K562 (cell line): ENCODE measurements at regions not wholly inside any gene's neighbourhood (a gene's known extent, or its start where the extent isn't known, plus 50 kb on each side); places are given as distances from the start of the nearest gene placed in this dataset.

Experiments
- ATAC-seq: fragments of 200-7000 bp; cut with Tn5 transposase; 3 replicates; pipeline ENCODE4 v1.9.1; 2020; ENCODE audit warnings: moderate library complexity
- BruUV-seq: library from RNA; stranded (reverse); fragments of 400-500 nt; replicated peaks from 2 replicates; lab custom pipeline; 2021; lab: Mats Ljungman, UMichigan
- CTCF ChIA-PET: fragments of 300-600 bp; formaldehyde crosslinking; extraction: SDS; loops from one replicate; lab custom pipeline; 2021; ENCODE audit warnings: low intra/inter-chr PET ratio; lab: Yijun Ruan, JAX
- POLR2A ChIA-PET: fragments of 300-600, 350-650 bp; sonication (Branson Sonifier 250); formaldehyde crosslinking; extraction: SDS; loops from one replicate; lab custom pipeline; 2021; ENCODE audit warnings: antibody characterized with exemption, inconsistent platforms; lab: Yijun Ruan, JAX
- DNase-seq, 4 experiments: peaks; one replicate each; pipeline versions ENCODE4 v3.0.0 to v3.0.0-alpha.2; 2011 to 2018; ENCODE audit warnings: low spot score in 3 of 4, mixed read lengths in 3 of 4; ENCODE audit errors: extremely low read depth in 1 of 4
- FAIRE-seq: peaks from 2 replicates; lab custom pipeline; 2011; peaks lifted over from hg19 to GRCh38; lab: Jason Lieb, UNC
- H2AFZ ChIP-seq: 2 replicates; pipeline ENCODE4 v1.6.0; 2011; ENCODE audit warnings: low read depth, low read length, control low read depth, inconsistent platforms
- H3K27ac ChIP-seq: fragments of 200-600 bp; 3 replicates; pipeline ENCODE4 v1.8.0; 2011; ENCODE audit warnings: low read depth, mild to moderate bottlenecking, control low read depth, inconsistent platforms, low read length, moderate library complexity, mixed read lengths; ENCODE audit errors: extremely low read depth
- H3K27me3 ChIP-seq, 2 experiments: fragments of 300-600 bp in 1 of 2; 2 replicates in 1 of 2; 3 replicates in 1 of 2; pipeline versions ENCODE4 v1.6.0 to v1.8.0; 2011; ENCODE audit warnings: inconsistent platforms in 2 of 2, low read length in 2 of 2, mild to moderate bottlenecking in 1 of 2, mixed read lengths in 1 of 2, moderate library complexity in 1 of 2; ENCODE audit not compliant: control insufficient read depth in 2 of 2, insufficient read depth in 2 of 2
- H3K36me3 ChIP-seq: fragments of 300-600 bp; 3 replicates; pipeline ENCODE4 v1.8.0; 2011; ENCODE audit warnings: mild to moderate bottlenecking, low read length, inconsistent platforms; ENCODE audit not compliant: control insufficient read depth, insufficient read depth
- H3K4me1 ChIP-seq, 2 experiments: fragments of 200-600 bp in 1 of 2; replicated peaks in 1 of 2; 2 replicates in 1 of 2; 3 replicates in 1 of 2; pipeline versions ENCODE4 v1.5.1 to v1.8.0; 2011; ENCODE audit warnings: inconsistent platforms in 2 of 2, low read length in 2 of 2, mild to moderate bottlenecking in 1 of 2, mixed read lengths in 1 of 2, moderate library complexity in 1 of 2; ENCODE audit not compliant: control insufficient read depth in 2 of 2, insufficient read depth in 2 of 2
- H3K4me2 ChIP-seq: 2 replicates; pipeline ENCODE4 v1.6.1; 2011; ENCODE audit warnings: low read length, control low read depth, inconsistent platforms, mixed read lengths; ENCODE audit not compliant: insufficient read depth
- H3K4me3 ChIP-seq: fragments of 200-600 bp; sonication (generic), shearing (Covaris generic); 2 replicates; pipeline ENCODE4 v1.5.1; 2016; ENCODE audit warnings: control low read depth, inconsistent platforms
- H3K79me2 ChIP-seq: fragments of 200-600 bp; 3 replicates; pipeline ENCODE4 v1.8.0; 2011; ENCODE audit warnings: low read length, inconsistent platforms; ENCODE audit not compliant: control insufficient read depth, insufficient read depth
- H3K9ac ChIP-seq, 2 experiments: 2 replicates each; pipeline versions ENCODE4 v1.6.0 to v1.6.1; 2011; ENCODE audit warnings: low read depth in 2 of 2, low read length in 2 of 2, control low read depth in 1 of 2, inconsistent platforms in 1 of 2, mild to moderate bottlenecking in 1 of 2, mixed read lengths in 1 of 2; ENCODE audit not compliant: insufficient read depth in 1 of 2
- H3K9me1 ChIP-seq: one replicate; pipeline ENCODE4 v1.6.0; 2011; ENCODE audit warnings: inconsistent platforms, mild to moderate bottlenecking, low read length, moderate library complexity; ENCODE audit not compliant: control insufficient read depth, insufficient read depth
- H3K9me3 ChIP-seq: replicated peaks from 2 replicates; pipeline ENCODE4 v1.5.1; 2011; ENCODE audit warnings: low read depth, low read length, inconsistent platforms; ENCODE audit not compliant: control insufficient read depth, insufficient read depth
- H4K20me1 ChIP-seq: replicated peaks from 2 replicates; pipeline ENCODE4 v1.6.1; 2011; ENCODE audit warnings: low read length, inconsistent platforms, mixed read lengths; ENCODE audit not compliant: control insufficient read depth, insufficient read depth
- BMI1 ChIP-seq: fragments of 150-350 bp; IDR thresholded peaks from 2 replicates; pipeline ENCODE4 v1.6.1; 2014; ENCODE audit warnings: low read length
- CEBPB ChIP-seq: fragments of 450-650 bp; IDR thresholded peaks from 2 replicates; pipeline ENCODE4 v1.6.1; 2016; ENCODE audit warnings: missing genetic modification characterization, missing compliant biosample characterization
- CEBPG ChIP-seq, 3 experiments: fragments of 200-800 bp in 1 of 3; sonication (Bioruptor generic) in 1 of 3; sonication (generic) in 1 of 3; formaldehyde crosslinking in 1 of 3; IDR thresholded peaks in 2 of 3; conservative IDR thresholded peaks in 1 of 3; 2 replicates each; pipeline versions ENCODE4 v1.6.1 to v1.8.0; 2016 to 2022; ENCODE audit warnings: missing compliant biosample characterization in 2 of 3, missing genetic modification characterization in 2 of 3, mild to moderate bottlenecking in 1 of 3, missing genetic modification reagents in 1 of 3
- HEY1 ChIP-seq: fragments of 250-450 bp; sonication (Bioruptor Pico); IDR thresholded peaks from 2 replicates; pipeline ENCODE4 v1.5.0; 2020; ENCODE audit warnings: mild to moderate bottlenecking, moderate library complexity, borderline replicate concordance
- NFRKB ChIP-seq: fragments of 450-650 bp; IDR thresholded peaks from 2 replicates; pipeline ENCODE4 v1.6.1; 2016; ENCODE audit warnings: low read depth
- NR2C1 ChIP-seq, 2 experiments: fragments of 450-650 bp; IDR thresholded peaks; 2 replicates each; pipeline ENCODE4 v1.6.1; 2017; ENCODE audit warnings: mild to moderate bottlenecking in 2 of 2, antibody characterized with exemption in 1 of 2, inconsistent platforms in 1 of 2, missing compliant biosample characterization in 1 of 2, missing genetic modification characterization in 1 of 2
- ZNF431 ChIP-seq: sonication (generic); formaldehyde crosslinking; IDR thresholded peaks from 2 replicates; pipeline ENCODE4 v1.8.0; 2022; ENCODE audit warnings: mild to moderate bottlenecking, missing genetic modification reagents
- ZNF717 ChIP-seq: fragments of 250-450 bp; sonication (Bioruptor Pico); IDR thresholded peaks from 2 replicates; pipeline ENCODE4 v1.5.0; 2021
- ZNF785 ChIP-seq: fragments of 250-450 bp; sonication (Bioruptor Pico); IDR thresholded peaks from 2 replicates; pipeline ENCODE4 v1.4.0; 2020; ENCODE audit warnings: mild to moderate bottlenecking
- WGBS: fragments of 100-300 bp; shearing (Covaris generic); methylation state at CpG from one replicate; pipeline ENCODE4 v1.1.6; 2016; ENCODE audit warnings: low coverage, mixed read lengths; ENCODE audit not compliant: insufficient coverage; ENCODE audit errors: missing lambda C conversion rate; 5-methylcytosine and 5-hydroxymethylcytosine counted together
- in situ Hi-C: fragments of 300-500 bp; cut with MboI; formaldehyde crosslinking; loops from 4 replicates; pipeline ENCODE4 v1.15.0; 2018; ENCODE audit warnings: inconsistent platforms, mixed read lengths
- intact Hi-C: fragments of 100-400 bp; cut with micrococcal nuclease; formaldehyde crosslinking; loops from 2 replicates; pipeline ENCODE4 v1.14.2; 2022
- TF ChIP-seq, protein P1 (sequence below): fragments of 450-650 bp; IDR thresholded peaks from 2 replicates; pipeline ENCODE4 v1.6.1; 2017; ENCODE audit warnings: antibody characterized with exemption
- TF ChIP-seq, protein P2 (sequence below): fragments of 200-800 bp; sonication (Bioruptor generic); IDR thresholded peaks from 2 replicates; pipeline ENCODE4 v1.6.1; 2017; ENCODE audit warnings: missing genetic modification characterization, missing compliant biosample characterization
- TF ChIP-seq, protein P3 (sequence below): fragments of 250-450 bp; sonication (Bioruptor Pico); IDR thresholded peaks from 2 replicates; pipeline ENCODE4 v1.4.0; 2020; ENCODE audit warnings: mild to moderate bottlenecking, moderate library complexity, borderline replicate concordance

DNA sequence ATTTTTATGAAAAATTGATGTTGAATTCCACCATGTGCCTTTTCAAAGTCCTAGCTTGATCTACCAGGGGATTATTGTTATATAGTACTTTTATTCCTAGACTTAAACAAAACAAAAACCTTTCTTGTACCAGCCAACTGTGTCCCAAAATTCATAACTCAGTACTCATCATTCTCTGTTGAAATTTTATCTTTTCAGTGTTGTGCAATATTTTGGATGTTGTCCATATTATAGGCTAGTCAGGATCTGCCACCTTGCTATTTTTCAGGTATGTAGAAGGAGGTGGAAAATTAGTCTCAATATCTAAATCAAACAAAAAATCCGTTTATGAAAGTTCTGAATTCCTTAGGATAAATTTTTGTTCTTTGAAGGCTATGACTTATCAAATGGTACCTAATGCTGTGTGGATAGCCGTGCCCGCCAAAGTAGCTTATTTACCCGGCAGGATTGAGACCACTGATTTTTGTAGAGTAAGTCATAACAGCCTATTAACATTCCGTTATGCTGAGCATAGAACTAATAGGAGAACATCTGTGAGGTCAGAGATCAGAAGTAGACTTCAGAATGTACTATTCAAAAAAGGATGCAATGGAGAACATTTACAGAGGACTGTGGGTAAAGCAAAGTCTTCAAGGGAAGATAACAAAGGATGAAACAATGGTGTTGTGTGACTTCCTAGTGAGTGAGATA lies 304.7 kb downstream of the SOX4 start:
- POLR2A ChIA-PET = interaction anchor here (0.8 to 1.2 kb wide), 3 partner anchors 9 to 24 kb away, joined by 3 to 4 read pairs (median 4); no protein-coding TSS in a partner anchor
- in situ Hi-C loops = no loop called here
- no peak for FAIRE-seq

More for the DNA sequence above, 304.7 kb downstream of the SOX4 start:
- Histone ChIP-seq H3K27me3 (peaks cover 26 to 40% of the 10 kb centered on the region in 2 experiments), H4K20me1 (no peaks in the 10 kb centered on the region), H3K9ac (no peak overlapping the region), H2AFZ (no peak overlapping the region), H3K4me1 (peaks cover 0 to 3% of the 10 kb centered on the region in 2 experiments; a peak in 2 of 5 replicates), H3K4me3 (no peak overlapping the region), H3K4me2 (no peak overlapping the region), H3K79me2 (no peaks in the 10 kb centered on the region), H3K27ac (no peak overlapping the region), H3K9me3 (no peaks in the 10 kb centered on the region), H3K9me1 (no peaks in the 10 kb centered on the region), H3K36me3 (no peaks in the 10 kb centered on the region)
- 1% methylated on average over 5 of the region's 5 CpGs for WGBS
- no TSS peak for BruUV-seq
- intact Hi-C loops = no loop called here
- ATAC-seq = no peak
- TF ChIP-seq ZNF785 (CRISPR knock-in tag) (no peak), ZNF717 (CRISPR knock-in tag) (no peak), NR2C1 (IDR thresholded peaks at IDR 0.05) (no peak), NR2C1 (tag; IDR thresholded peaks at IDR 0.05) (no peak), HEY1 (CRISPR knock-in tag) (no peak), NFRKB (no peak), ZNF431 (CRISPR knock-in tag) (no peak), CEBPB (tag) (peak; percentile 70), BMI1 (no peak), CEBPG (CRISPR knock-in tag; IDR thresholded peaks at IDR 0.05) (no peak), CEBPG (tag; conservative IDR thresholded peaks at IDR 0.05 in 1 of 2, IDR thresholded peaks at IDR 0.05 in 1 of 2) (peak; percentile 26 to 81; a peak in 2 of 4 replicates)
- TF ChIP-seq, protein P1, sequence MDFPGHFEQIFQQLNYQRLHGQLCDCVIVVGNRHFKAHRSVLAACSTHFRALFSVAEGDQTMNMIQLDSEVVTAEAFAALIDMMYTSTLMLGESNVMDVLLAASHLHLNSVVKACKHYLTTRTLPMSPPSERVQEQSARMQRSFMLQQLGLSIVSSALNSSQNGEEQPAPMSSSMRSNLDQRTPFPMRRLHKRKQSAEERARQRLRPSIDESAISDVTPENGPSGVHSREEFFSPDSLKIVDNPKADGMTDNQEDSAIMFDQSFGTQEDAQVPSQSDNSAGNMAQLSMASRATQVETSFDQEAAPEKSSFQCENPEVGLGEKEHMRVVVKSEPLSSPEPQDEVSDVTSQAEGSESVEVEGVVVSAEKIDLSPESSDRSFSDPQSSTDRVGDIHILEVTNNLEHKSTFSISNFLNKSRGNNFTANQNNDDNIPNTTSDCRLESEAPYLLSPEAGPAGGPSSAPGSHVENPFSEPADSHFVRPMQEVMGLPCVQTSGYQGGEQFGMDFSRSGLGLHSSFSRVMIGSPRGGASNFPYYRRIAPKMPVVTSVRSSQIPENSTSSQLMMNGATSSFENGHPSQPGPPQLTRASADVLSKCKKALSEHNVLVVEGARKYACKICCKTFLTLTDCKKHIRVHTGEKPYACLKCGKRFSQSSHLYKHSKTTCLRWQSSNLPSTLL = no peak
- TF ChIP-seq, protein P2, sequence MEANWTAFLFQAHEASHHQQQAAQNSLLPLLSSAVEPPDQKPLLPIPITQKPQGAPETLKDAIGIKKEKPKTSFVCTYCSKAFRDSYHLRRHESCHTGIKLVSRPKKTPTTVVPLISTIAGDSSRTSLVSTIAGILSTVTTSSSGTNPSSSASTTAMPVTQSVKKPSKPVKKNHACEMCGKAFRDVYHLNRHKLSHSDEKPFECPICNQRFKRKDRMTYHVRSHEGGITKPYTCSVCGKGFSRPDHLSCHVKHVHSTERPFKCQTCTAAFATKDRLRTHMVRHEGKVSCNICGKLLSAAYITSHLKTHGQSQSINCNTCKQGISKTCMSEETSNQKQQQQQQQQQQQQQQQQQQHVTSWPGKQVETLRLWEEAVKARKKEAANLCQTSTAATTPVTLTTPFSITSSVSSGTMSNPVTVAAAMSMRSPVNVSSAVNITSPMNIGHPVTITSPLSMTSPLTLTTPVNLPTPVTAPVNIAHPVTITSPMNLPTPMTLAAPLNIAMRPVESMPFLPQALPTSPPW (CRISPR knock-in tag) = no peak
- TF ChIP-seq, protein P3, sequence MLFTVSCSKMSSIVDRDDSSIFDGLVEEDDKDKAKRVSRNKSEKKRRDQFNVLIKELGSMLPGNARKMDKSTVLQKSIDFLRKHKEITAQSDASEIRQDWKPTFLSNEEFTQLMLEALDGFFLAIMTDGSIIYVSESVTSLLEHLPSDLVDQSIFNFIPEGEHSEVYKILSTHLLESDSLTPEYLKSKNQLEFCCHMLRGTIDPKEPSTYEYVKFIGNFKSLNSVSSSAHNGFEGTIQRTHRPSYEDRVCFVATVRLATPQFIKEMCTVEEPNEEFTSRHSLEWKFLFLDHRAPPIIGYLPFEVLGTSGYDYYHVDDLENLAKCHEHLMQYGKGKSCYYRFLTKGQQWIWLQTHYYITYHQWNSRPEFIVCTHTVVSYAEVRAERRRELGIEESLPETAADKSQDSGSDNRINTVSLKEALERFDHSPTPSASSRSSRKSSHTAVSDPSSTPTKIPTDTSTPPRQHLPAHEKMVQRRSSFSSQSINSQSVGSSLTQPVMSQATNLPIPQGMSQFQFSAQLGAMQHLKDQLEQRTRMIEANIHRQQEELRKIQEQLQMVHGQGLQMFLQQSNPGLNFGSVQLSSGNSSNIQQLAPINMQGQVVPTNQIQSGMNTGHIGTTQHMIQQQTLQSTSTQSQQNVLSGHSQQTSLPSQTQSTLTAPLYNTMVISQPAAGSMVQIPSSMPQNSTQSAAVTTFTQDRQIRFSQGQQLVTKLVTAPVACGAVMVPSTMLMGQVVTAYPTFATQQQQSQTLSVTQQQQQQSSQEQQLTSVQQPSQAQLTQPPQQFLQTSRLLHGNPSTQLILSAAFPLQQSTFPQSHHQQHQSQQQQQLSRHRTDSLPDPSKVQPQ (CRISPR knock-in tag) = no peak
- CTCF ChIA-PET = no interaction called here
- no peak for DNase-seq
